IMR-90 (cell line): ENCODE measurements at regions not wholly inside any gene's neighbourhood (a gene's known extent, or its start where the extent isn't known, plus 50 kb on each side); places are given as distances from the start of the nearest gene placed in this dataset.

Source experiments
- ATAC-seq: fragments of 200-7000 bp; cut with Tn5 transposase; 2 replicates; pipeline ENCODE4 v1.9.1; 2020; ENCODE audit warnings: low read depth, mild to moderate bottlenecking, moderate library complexity
- BruUV-seq: library from RNA; stranded (reverse); fragments of 400-500 nt; replicated peaks from 2 replicates; lab custom pipeline; 2021; lab: Mats Ljungman, UMichigan
- CTCF ChIA-PET: fragments of 300-600 bp; formaldehyde crosslinking; extraction: SDS; loops from one replicate; lab custom pipeline; 2021; ENCODE audit warnings: antibody characterized with exemption; lab: Yijun Ruan, JAX
- POLR2A ChIA-PET: fragments of 300-600 bp; sonication (Branson Sonifier 250); formaldehyde crosslinking; loops from one replicate; lab custom pipeline; 2022; ENCODE audit warnings: antibody characterized with exemption; ENCODE audit not compliant: unreplicated experiment; lab: Charles Lee
- DNase-seq: peaks from one replicate; pipeline ENCODE4 v3.0.0; 2013
- H2AFZ ChIP-seq: replicated peaks from 2 replicates; pipeline ENCODE3; 2013; ENCODE audit warnings: low read length, mild to moderate bottlenecking; ENCODE audit not compliant: poor library complexity
- H2AK5ac ChIP-seq: 2 replicates; pipeline ENCODE4 v1.6.1; 2013; ENCODE audit warnings: low read depth, low read length, inconsistent platforms
- H2AK9ac ChIP-seq: replicated peaks from 2 replicates; pipeline ENCODE3; 2013; ENCODE audit warnings: mild to moderate bottlenecking, low read depth, low read length, moderate library complexity; ENCODE audit not compliant: poor library complexity
- H2BK120ac ChIP-seq: 2 replicates; pipeline ENCODE4 v1.6.1; 2013; ENCODE audit warnings: low read depth, low read length, inconsistent platforms
- H2BK15ac ChIP-seq: 3 replicates; pipeline ENCODE4 v1.6.1; 2013; ENCODE audit warnings: low read depth, low read length, inconsistent platforms
- H2BK20ac ChIP-seq: 2 replicates; pipeline ENCODE4 v1.6.1; 2013; ENCODE audit warnings: low read depth, mild to moderate bottlenecking, inconsistent platforms, low read length, moderate library complexity
- H2BK5ac ChIP-seq: 2 replicates; pipeline ENCODE4 v1.6.1; 2013; ENCODE audit warnings: mild to moderate bottlenecking, low read depth, low read length, inconsistent platforms; ENCODE audit not compliant: poor library complexity, severe bottlenecking
- H3K14ac ChIP-seq: replicated peaks from 2 replicates; pipeline ENCODE4 v1.6.1; 2013; ENCODE audit warnings: low read depth, low read length, inconsistent platforms
- H3K18ac ChIP-seq: 2 replicates; pipeline ENCODE4 v1.6.1; 2013; ENCODE audit warnings: low read depth, low read length, control low read depth
- H3K23ac ChIP-seq: 2 replicates; pipeline ENCODE4 v1.6.1; 2013; ENCODE audit warnings: low read depth, low read length, inconsistent platforms
- H3K27ac ChIP-seq: 2 replicates; pipeline ENCODE4 v1.5.1; 2013; ENCODE audit warnings: mild to moderate bottlenecking, control low read depth, low read length; ENCODE audit not compliant: insufficient read depth
- H3K27me3 ChIP-seq: 2 replicates; pipeline ENCODE4 v1.6.1; 2013; ENCODE audit warnings: low read length; ENCODE audit not compliant: control insufficient read depth, insufficient read depth
- H3K36me3 ChIP-seq: 2 replicates; pipeline ENCODE4 v1.6.1; 2013; ENCODE audit warnings: low read length, mixed read lengths; ENCODE audit not compliant: control insufficient read depth, insufficient read depth
- H3K4ac ChIP-seq: 2 replicates; pipeline ENCODE4 v1.6.1; 2013; ENCODE audit warnings: low read depth, low read length, inconsistent platforms
- H3K4me1 ChIP-seq: 2 replicates; pipeline ENCODE4 v1.6.1; 2013; ENCODE audit warnings: low read length, mixed read lengths; ENCODE audit not compliant: control insufficient read depth, insufficient read depth
- H3K4me2 ChIP-seq: 2 replicates; pipeline ENCODE4 v1.6.1; 2013; ENCODE audit warnings: low read depth, mild to moderate bottlenecking, control low read depth, low read length, moderate library complexity
- H3K4me3 ChIP-seq: 2 replicates; pipeline ENCODE4 v1.5.1; 2013; ENCODE audit warnings: low read depth, mild to moderate bottlenecking, control low read depth, low read length, moderate library complexity; ENCODE audit not compliant: insufficient read depth
- H3K56ac ChIP-seq: 2 replicates; pipeline ENCODE4 v1.6.1; 2013; ENCODE audit warnings: low read length, inconsistent platforms; ENCODE audit not compliant: insufficient read depth; ENCODE audit errors: extremely low read depth
- H3K79me1 ChIP-seq, 2 experiments: 2 replicates each; pipeline ENCODE4 v1.6.1; 2013; ENCODE audit warnings: low read length in 2 of 2, inconsistent platforms in 1 of 2, low read depth in 1 of 2
- H3K9ac ChIP-seq: 2 replicates; pipeline ENCODE4 v1.6.1; 2013; ENCODE audit warnings: low read depth, low read length, control low read depth
- H3K9me1 ChIP-seq: 2 replicates; pipeline ENCODE4 v1.6.1; 2013; ENCODE audit warnings: low read length, inconsistent platforms; ENCODE audit not compliant: insufficient read depth
- H3K9me3 ChIP-seq: 2 replicates; pipeline ENCODE4 v1.6.1; 2013; ENCODE audit warnings: low read length; ENCODE audit not compliant: control insufficient read depth, insufficient read depth
- H4K20me1 ChIP-seq: 2 replicates; pipeline ENCODE4 v1.6.1; 2013; ENCODE audit warnings: low read length, inconsistent platforms; ENCODE audit not compliant: insufficient read depth
- H4K5ac ChIP-seq: 2 replicates; pipeline ENCODE4 v1.6.1; 2013; ENCODE audit warnings: mild to moderate bottlenecking, low read depth, low read length, control low read depth
- H4K8ac ChIP-seq, 2 experiments: 2 replicates each; pipeline ENCODE4 v1.6.1; 2013; ENCODE audit warnings: low read depth in 2 of 2, low read length in 2 of 2, control low read depth in 1 of 2, inconsistent platforms in 1 of 2
- H4K91ac ChIP-seq: 2 replicates; pipeline ENCODE4 v1.6.1; 2013; ENCODE audit warnings: low read depth, low read length, inconsistent platforms; ENCODE audit not compliant: insufficient read depth
- BHLHE40 ChIP-seq: fragments of 150-350 bp; IDR thresholded peaks from 2 replicates; pipeline ENCODE4 v1.6.1; 2016; ENCODE audit warnings: mild to moderate bottlenecking, low read depth, low read length
- FOS ChIP-seq: fragments of 150-350 bp; IDR thresholded peaks from 2 replicates; pipeline ENCODE4 v1.6.1; 2016; ENCODE audit warnings: low read depth, low read length
- MXI1 ChIP-seq: IDR thresholded peaks from 2 replicates; pipeline ENCODE4 v1.6.1; 2012; ENCODE audit warnings: low read depth, mild to moderate bottlenecking, low read length, moderate library complexity, borderline replicate concordance
- NFE2L2 ChIP-seq: fragments of 150-350 bp; IDR thresholded peaks from 2 replicates; pipeline ENCODE4 v1.6.1; 2016; ENCODE audit warnings: low read depth, mild to moderate bottlenecking, low read length
- SMC3 ChIP-seq: fragments of 150-350 bp; IDR thresholded peaks from 2 replicates; pipeline ENCODE4 v1.6.1; 2016; ENCODE audit warnings: low read depth, mild to moderate bottlenecking, antibody characterized with exemption, low read length, moderate library complexity
- USF2 ChIP-seq: fragments of 150-350 bp; IDR thresholded peaks from 2 replicates; pipeline ENCODE4 v1.6.1; 2017; ENCODE audit warnings: mild to moderate bottlenecking, antibody characterized with exemption, low read length, low read depth
- WGBS, 2 experiments: methylation state at CpG; one replicate each; pipeline versions ENCODE4 v1.1.5 to v1.1.7; 2013; ENCODE audit warnings: missing lambda C conversion rate in 2 of 2; ENCODE audit not compliant: insufficient read length in 1 of 2; ENCODE audit errors: extremely low coverage in 2 of 2; 5-methylcytosine and 5-hydroxymethylcytosine counted together
- dilution Hi-C: fragments of 300-500 bp; cut with HindIII; formaldehyde crosslinking; loops from one replicate; pipeline ENCODE4 v1.14.3; 2018; ENCODE audit warnings: low sequenced_read_pairs; ENCODE audit not compliant: unreplicated experiment
- in situ Hi-C: fragments of 300-500 bp; cut with MboI; formaldehyde crosslinking; loops from 3 replicates; pipeline ENCODE4 v1.14.3; 2019; ENCODE audit warnings: low sequenced_read_pairs, inconsistent platforms, mixed read lengths
- intact Hi-C: fragments of 100-400 bp; cut with micrococcal nuclease; formaldehyde crosslinking; loops from 2 replicates; pipeline ENCODE4 v1.10.0; 2022

GRCh38 chr18:41829647-41830516 lies 125.2 kb upstream of the PIK3C3 start:
- DNase-seq, result no peak
- Histone ChIP-seq H2BK120ac (no peak overlapping the region), H3K4me1 (no peaks in the 10 kb centered on the region), H3K27me3 (no peaks in the 10 kb centered on the region), H2BK20ac (no peak overlapping the region), H2AK9ac (no peak overlapping the region), H2AFZ (no peak overlapping the region), H3K27ac (no peak overlapping the region), H4K91ac (no peak overlapping the region), H3K23ac (no peak overlapping the region), H3K4me3 (no peak overlapping the region), H3K9me3 (no peaks in the 10 kb centered on the region), H2AK5ac (no peak overlapping the region), H3K18ac (no peak overlapping the region), H3K36me3 (no peaks in the 10 kb centered on the region), H3K14ac (no peak overlapping the region), H3K9ac (no peak overlapping the region), H3K4me2 (no peak overlapping the region), H4K20me1 (no peaks in the 10 kb centered on the region), H3K4ac (no peak overlapping the region), H3K79me1 (no peaks in the 10 kb centered on the region), H4K5ac (no peak overlapping the region), H4K8ac (no peak overlapping the region), H3K56ac (no peak overlapping the region), H2BK15ac (no peak overlapping the region), H2BK5ac (no peak overlapping the region), H3K9me1 (no peaks in the 10 kb centered on the region)
- dilution Hi-C loops (no loop called here), in situ Hi-C loops (no loop called here), intact Hi-C loops (no loop called here)
- TF ChIP-seq BHLHE40 (no peak), USF2 (no peak), MXI1 (no peak), SMC3 (no peak), FOS (no peak), NFE2L2 (no peak)
- no peak for ATAC-seq
- no CpG with 5 or more reads among the region's 10 CpGs for WGBS, 2 experiments
- ChIA-PET CTCF (no interaction called here), POLR2A (no interaction called here)
- no TSS peak for BruUV-seq
